ENCODE measurements at regions not wholly inside any gene's neighbourhood (a gene's known extent, or its start where the extent isn't known, plus 50 kb on each side); places are given as distances from the start of the nearest gene placed in this dataset.
"Not testable (repeated sequence)": the region's sequence is repeated elsewhere in the genome, so short reads cannot be mapped to it uniquely, and the experiment has no call there.

DNA sequence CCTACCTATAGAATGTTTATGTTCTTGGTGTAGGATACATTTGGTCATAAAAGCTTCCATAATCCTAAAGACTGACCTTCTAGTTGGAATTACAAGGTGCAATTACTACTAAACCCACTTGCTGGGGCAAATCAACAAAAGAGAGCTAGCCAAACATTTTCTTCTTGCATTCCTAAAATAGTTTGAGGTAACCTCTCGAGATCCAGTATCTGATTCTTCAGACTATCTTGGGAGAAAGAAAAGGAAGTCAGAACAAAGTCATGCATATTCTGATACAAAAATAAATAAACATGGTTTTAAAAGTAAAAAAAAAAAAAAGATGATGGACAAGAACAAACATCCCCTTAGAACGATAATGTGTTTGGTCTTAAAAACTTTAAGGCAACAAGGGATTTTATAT is 294.2 kb upstream of the RSPO3 start:
- no peak for DNase-seq

DNA sequence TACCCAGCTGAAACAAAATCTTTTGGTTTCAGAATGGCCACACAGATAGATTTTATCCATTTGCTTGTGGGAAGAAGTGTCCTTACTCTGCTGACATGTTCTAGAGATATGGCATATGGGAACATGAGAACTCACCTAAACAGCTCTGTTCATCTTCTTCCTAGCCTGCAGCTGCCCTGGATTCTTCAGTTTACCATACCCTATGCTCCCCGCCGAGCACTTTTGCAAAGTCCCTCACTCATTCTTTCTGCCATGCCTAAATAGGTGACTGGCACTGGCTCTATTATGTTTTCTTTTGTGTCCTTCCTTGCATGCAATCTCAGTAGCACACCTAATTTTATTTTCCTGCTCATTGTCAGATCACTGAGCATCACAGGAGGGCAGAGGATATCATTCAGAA is 293.7 kb upstream of the RSPO3 start:
- DNase-seq: no peak

DNA sequence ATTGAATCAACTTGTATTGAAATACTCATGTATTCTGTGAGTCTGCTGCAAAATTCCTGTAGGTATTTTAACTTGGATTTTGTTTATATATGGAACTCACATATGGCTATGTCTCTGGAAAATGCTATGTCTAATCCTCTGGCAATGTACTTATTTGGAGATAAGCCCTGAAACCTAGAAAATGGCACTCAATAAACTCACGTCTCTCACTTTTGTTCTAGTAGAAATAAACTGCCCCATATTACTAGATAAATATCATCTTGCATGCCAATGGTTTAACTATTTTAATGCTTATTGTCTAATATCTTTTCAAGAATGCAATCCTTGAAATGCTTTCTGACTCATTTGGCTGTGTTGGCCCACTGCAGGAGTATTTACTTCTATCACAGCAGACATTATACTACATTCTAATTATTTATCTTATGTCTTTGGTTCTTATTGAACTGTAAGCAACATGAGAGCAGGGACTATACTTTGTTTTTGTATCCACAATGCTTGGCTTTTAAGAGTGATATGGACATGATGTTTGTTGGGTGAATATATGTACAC is 292.2 kb upstream of the RSPO3 start:
- no peak for DNase-seq

- DNase-seq: no peak
These were observed 287.0 kb upstream of the RSPO3 start for GRCh38 chr6:126831461-126831860.

DNA sequence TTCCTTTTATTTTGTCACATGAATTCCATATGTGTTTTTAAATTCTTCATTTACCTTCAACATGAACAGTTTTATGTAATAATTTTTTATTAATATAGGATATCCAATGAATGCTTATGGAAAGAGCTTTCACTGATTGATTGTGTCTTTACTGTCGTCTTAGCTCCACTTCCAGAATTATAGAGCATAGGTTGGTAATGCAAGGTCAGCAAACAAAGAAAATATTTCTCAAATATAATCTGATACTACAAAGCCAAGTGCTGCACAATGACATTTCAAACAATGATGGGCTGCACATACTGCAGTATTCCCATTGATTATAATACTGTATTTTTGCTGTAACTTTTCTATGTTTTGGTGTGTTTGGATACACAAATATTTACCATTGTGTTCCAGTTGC is 275.7 kb upstream of the RSPO3 start:
- DNase-seq: no peak

DNA sequence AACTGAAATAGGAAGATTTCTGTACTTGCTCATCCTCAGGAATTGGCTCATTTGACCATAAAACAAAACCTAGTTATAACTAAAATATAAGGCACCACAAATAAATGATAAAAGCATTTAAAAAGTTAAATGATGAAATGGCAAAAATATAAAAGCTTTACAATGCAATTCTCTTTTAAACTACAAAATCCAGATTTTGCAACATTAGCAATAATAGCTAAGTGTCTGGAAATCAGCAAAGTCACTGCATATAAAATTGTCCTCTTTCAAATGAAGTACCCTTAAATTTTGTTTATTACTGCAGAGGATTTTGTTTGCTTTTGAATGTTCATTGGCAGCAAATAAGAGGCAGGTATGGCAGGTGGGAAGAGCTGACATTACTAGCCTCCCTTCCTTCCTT is 270.4 kb upstream of the RSPO3 start:
- DNase-seq: no peak

DNA sequence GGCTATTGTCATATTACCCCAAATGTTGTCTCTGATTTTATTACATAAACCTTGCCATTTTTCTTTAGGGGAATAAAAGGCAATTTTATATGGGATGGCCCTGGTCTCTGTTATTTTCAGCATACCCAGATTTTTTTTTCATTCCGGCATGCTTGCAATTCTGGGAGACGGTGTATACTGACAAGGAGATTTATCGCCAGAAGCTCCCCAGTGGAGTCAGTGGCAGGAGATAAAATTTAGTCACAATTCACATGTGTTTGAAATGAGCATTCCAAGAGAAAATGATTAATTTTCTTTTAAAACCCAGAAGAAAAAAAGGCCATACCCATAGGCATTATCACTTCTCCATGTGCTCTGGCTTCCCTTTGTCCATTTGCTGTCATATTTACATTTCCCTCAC is 250.8 kb upstream of the RSPO3 start:
- DNase-seq: no peak

DNA sequence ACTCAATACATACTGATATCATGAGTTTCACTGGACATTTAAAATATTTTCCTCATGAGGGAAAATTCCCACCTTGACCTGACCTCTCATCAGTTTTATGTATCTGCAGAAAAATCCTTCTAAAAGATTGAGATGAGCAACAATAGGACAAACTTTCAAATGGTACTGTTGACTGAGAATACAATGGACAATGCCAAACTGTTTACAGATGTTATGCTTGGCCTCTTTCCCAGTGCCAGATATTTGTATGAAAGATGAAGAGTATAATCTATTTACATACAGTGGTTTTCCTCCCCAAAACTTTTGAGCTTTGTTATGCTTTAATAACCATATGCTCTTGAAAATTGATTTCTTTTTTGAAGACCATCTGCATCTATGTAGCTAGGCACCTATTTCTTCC is 245.1 kb upstream of the RSPO3 start:
- DNase-seq: no peak

- no peak for DNase-seq
These were observed 244.7 kb upstream of the RSPO3 start for GRCh38 chr6:126873791-126874190.

GRCh38 chr6:126876446-126876845 is 242.0 kb upstream of the RSPO3 start:
- no peak for DNase-seq

DNA sequence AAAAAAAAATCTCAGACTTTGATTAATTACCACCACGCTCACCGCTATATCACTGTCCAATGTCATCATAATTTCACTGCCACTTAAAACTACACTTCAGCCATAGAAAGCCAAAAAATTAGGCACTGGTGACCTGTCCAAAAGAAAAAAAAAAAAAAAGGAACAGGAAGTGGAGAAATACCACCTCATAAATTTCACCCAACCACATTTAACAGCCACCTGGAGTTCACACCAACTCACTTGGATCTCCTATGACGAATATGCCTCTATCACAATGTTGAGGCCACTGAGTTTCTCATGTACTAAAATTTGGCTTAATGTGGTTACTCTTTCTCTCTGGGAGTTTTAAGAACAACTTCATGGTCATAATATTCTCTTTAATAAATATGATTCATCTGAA is 237.5 kb upstream of the RSPO3 start:
- DNase-seq: no peak

DNA sequence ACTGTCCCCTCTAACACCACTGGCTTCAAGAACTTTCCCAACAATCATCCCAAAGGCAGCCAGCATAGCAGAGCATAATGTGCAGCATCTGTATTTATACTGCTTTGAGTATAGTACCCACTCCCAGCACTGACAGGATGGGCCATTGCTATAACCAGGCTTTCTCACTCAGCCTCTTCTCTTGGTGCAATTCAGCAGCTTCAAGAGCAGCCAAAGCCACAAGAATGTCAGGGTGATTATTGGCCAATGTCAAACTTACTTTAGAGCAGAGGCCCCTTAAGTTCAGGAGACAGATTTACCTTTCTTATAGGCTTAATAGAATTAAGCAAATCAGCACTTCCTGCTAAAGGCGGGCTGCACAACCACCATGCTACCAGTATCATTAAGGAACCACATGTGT is 232.4 kb upstream of the RSPO3 start:
- DNase-seq: no peak

DNA sequence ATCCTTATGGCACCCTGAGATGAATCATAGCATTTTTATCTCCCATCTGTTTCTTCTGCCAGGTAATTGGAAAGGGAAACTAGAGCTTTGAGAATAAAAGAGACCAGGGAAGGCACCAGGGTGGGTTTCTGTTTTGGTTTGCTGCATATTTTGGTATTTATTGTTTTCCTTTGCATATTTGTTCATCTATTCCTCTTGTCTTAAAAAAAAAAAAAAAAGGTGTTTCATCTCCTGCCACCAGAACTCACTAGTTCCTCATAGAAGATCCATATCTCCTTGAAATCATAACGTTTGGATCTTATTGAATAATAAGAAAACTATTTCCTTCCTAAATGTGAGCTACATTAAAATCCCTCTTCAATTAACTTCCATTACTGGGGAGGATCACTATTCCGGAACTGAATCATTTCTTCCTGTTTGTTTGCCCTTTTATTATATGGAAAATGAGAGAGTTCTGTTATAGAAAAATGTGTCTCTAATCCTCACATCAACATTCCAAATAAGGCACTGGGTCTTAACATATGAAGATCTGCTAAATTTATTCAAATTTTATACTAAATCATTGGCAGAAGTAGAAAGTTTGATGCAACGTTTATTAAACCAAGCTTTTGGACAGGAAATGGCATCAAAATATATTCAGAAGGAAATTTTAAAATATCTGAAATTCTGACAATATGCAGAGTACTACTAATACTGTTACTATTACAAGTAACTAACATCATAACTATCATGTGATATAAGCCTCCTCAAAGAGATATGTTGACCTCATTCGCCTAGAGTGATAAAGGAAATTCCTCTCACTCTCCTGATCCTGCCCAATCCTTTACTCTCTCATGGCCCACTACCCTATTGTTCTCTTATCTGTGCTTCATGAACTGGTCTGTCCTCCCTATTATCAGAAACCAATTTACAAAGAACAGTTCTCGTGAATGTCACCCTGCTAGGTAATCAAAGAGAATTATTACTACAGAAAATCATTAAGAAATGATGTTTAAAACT is 229.4 kb upstream of the RSPO3 start:
- DNase-seq: no peak

DNA sequence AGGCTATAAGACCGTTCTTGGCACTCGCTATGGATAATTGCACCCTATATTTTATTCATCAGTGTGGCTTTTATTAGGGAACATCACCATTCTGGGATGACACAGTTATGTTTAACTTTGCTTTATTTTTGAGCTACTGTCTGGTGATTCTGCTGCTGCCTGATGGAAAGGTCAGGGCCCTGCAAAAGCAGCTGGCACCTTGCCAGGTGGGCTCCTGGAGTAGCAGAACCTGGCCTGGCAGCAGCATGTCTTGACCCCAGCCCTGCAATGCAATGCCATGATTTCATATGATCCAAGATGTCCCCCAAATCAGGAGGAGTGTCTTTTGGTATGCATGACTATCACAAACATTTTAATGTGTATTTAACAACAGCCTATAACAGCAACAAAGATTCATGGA is 228.4 kb upstream of the RSPO3 start:
- DNase-seq: no peak

GRCh38 chr6:126891158-126891557 is 227.3 kb upstream of the RSPO3 start:
- DNase-seq: no peak

- not testable (repeated sequence) for DNase-seq
These were observed 225.6 kb upstream of the RSPO3 start for GRCh38 chr6:126892869-126893268.

- DNase-seq: no peak
These were observed 220.7 kb upstream of the RSPO3 start for GRCh38 chr6:126897758-126898157.

- no peak for DNase-seq
These were observed 214.3 kb upstream of the RSPO3 start for GRCh38 chr6:126904176-126904575.

- DNase-seq: no peak
These were observed 212.6 kb upstream of the RSPO3 start for GRCh38 chr6:126905917-126906316.

DNA sequence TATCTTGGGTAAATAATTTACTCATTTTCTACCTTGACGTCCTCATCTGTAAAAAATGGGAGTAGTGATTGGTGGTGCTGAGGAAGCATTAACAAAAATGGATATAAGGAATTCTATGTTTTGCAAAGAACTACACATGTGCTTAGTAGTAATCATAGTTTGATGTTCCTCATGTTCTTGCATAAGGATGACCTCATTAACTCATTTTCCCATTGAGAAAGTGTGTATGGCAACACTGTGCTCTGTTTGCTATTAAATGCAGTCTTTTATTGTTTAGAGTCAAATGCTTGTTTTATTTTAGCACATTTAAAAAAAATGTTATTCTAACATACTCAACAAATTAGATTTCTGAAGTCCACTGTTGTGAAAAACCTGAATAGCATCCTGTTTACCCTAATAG is 211.2 kb upstream of the RSPO3 start:
- DNase-seq: no peak

- DNase-seq: no peak
These were observed 210.5 kb upstream of the RSPO3 start for GRCh38 chr6:126907996-126908395.

DNA sequence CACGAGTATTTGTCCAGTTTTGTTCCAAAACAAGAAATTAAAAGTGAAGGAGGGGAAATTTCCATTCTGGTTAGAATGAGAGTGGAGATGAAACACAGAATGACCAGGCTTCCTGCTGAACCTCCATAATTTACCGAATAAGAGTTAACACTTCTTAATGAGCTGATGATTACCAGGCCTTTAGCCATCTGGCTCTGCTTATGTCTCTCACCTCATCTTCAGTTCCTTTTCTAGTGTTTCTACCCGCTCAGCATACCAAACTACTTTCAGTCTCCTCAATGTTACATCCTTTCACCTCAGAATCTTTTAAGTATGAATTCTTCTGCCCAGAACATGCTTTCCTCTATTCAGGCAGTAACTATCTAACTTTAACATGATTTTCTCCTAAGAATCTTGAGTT is 209.0 kb upstream of the RSPO3 start:
- no peak for DNase-seq

DNA sequence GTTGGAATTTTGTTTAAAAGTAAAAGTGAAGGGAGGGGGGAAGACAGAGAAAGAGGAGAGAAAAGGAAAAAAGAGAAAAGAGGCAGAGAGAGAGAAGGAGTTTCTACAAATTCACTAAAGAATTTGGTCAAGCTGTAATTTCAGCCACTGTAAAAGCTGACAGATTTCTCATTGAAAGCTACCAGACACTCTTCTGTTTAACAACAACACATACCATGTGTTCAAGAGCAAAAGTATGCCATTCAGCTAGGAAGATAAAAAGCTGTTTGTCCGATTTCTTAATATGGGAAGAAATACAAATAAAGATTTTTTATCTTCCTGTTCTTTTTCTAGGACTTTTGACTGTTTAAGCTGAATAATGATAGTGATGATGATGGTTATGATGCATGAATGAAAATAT is 204.8 kb upstream of the RSPO3 start:
- no peak for DNase-seq

- no peak for DNase-seq
These were observed 204.3 kb upstream of the RSPO3 start for GRCh38 chr6:126914172-126914571.

DNA sequence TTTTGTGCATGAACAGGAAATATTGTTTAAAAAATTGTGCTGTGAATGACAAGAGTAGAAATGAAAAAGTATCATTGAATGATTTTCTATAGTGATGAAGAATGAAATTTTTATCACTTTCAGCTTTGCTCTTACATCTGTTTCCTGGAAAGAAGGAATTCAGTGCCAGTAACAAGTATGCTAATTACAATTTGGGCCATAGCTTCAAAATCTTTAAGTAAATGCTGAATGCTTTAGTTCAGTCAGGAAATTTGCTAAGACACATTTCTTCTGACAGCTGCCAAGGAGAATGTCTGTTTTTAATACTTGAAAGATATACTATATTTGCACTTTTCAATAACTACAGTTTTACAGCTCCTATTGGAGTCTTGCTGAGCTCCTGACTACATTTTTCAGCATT is 203.7 kb upstream of the RSPO3 start:
- no peak for DNase-seq
